ENCODE measurements at regions not wholly inside any gene's neighbourhood (a gene's known extent, or its start where the extent isn't known, plus 50 kb on each side); places are given as distances from the start of the nearest gene placed in this dataset.

- H3K27ac ChIP-seq: no peak overlapping the region
Observed at GRCh38 chr6:19311786-19312185, 525.4 kb upstream of the ID4 start.

GRCh38 chr6:19312241-19312978 is 524.8 kb upstream of the ID4 start:
- TF ChIP-seq, protein P1, sequence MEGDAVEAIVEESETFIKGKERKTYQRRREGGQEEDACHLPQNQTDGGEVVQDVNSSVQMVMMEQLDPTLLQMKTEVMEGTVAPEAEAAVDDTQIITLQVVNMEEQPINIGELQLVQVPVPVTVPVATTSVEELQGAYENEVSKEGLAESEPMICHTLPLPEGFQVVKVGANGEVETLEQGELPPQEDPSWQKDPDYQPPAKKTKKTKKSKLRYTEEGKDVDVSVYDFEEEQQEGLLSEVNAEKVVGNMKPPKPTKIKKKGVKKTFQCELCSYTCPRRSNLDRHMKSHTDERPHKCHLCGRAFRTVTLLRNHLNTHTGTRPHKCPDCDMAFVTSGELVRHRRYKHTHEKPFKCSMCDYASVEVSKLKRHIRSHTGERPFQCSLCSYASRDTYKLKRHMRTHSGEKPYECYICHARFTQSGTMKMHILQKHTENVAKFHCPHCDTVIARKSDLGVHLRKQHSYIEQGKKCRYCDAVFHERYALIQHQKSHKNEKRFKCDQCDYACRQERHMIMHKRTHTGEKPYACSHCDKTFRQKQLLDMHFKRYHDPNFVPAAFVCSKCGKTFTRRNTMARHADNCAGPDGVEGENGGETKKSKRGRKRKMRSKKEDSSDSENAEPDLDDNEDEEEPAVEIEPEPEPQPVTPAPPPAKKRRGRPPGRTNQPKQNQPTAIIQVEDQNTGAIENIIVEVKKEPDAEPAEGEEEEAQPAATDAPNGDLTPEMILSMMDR (conservative IDR thresholded peaks at IDR 0.05; ENCODE audit: low read depth): no peak
- POLR2A ChIA-PET (ENCODE audit: low non-redundant PET): no interaction called here
- H3K27ac ChIP-seq: no peak overlapping the region
- CTCF ChIA-PET: interaction anchor here (0.6 kb wide), 1 partner anchor 472 kb away, joined by 3 read pairs; no protein-coding TSS in a partner anchor
- no peak for DNase-seq (ENCODE audit: low spot score)

More at GRCh38 chr6:19311786-19312185, 525.4 kb upstream of the ID4 start:
- TF ChIP-seq, protein P1 (conservative IDR thresholded peaks at IDR 0.05; ENCODE audit: low read depth): no peak
- ChIA-PET POLR2A (ENCODE audit: low non-redundant PET) (no interaction called here), CTCF (no interaction called here)
- no peak for DNase-seq (ENCODE audit: low spot score)

GRCh38 chr6:19317431-19317986 is 519.7 kb upstream of the ID4 start:
- DNase-seq (ENCODE audit: low spot score): no peak
- CTCF ChIA-PET: no interaction called here
- TF ChIP-seq, protein P1 (conservative IDR thresholded peaks at IDR 0.05; ENCODE audit: low read depth): no peak
- no peak overlapping the region for H3K27ac ChIP-seq
- POLR2A ChIA-PET (ENCODE audit: low non-redundant PET): no interaction called here

DNA sequence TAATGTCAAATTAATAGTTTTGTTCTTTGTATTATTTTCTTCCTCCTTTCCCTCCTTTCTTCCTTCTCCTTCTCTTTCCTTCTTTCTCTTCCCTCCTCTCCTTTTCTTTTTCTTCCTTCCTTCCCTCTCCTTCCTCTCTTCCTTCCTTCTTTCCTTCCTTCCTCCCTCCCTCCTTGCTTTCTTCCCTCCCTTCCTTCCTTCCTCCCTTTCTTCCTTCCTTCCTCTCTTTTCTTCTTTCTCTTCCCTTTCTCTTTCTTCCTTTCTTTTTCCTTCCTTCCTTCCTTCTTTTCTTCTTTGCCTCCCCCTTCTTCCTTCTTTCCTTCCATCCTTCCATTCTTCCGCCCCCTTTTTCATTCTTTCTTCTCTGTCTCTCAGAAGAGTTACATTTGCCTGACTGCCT is 518.2 kb upstream of the ID4 start:
- DNase-seq (ENCODE audit: low spot score): no peak
- TF ChIP-seq, protein P1 (conservative IDR thresholded peaks at IDR 0.05; ENCODE audit: low read depth): no peak
- no peak overlapping the region for H3K27ac ChIP-seq
- POLR2A ChIA-PET (ENCODE audit: low non-redundant PET): no interaction called here
- CTCF ChIA-PET: no interaction called here

- TF ChIP-seq, protein P1 (conservative IDR thresholded peaks at IDR 0.05; ENCODE audit: low read depth): no peak
- ChIA-PET POLR2A (ENCODE audit: low non-redundant PET) (no interaction called here), CTCF (no interaction called here)
- H3K27ac ChIP-seq: no peak overlapping the region
- no peak for DNase-seq (ENCODE audit: low spot score)
Observed at GRCh38 chr6:19320111-19320581, 517.0 kb upstream of the ID4 start.

- no peak for DNase-seq (ENCODE audit: low spot score)
- ChIA-PET CTCF (no interaction called here), POLR2A (ENCODE audit: low non-redundant PET) (no interaction called here)
- H3K27ac ChIP-seq: no peak overlapping the region
- TF ChIP-seq, protein P1 (conservative IDR thresholded peaks at IDR 0.05; ENCODE audit: low read depth): no peak
Observed at GRCh38 chr6:19322691-19323485, 514.3 kb upstream of the ID4 start.

Measured in RWPE1 (cell line).